ENCODE measurements at regions not wholly inside any gene's neighbourhood (a gene's known extent, or its start where the extent isn't known, plus 50 kb on each side); places are given as distances from the start of the nearest gene placed in this dataset.
"Not testable (repeated sequence)": the region's sequence is repeated elsewhere in the genome, so short reads cannot be mapped to it uniquely, and the experiment has no call there.

GRCh38 chr18:59801576-59801975, 98.2 kb upstream of the PMAIP1 start:
- DNase-seq (ENCODE audit: low read depth, low spot score) = no peak

- DNase-seq (ENCODE audit: low read depth, low spot score) = no peak
Observed at GRCh38 chr18:59800897-59801296, 98.9 kb upstream of the PMAIP1 start.

- no peak for DNase-seq (ENCODE audit: low read depth, low spot score)
Observed at GRCh38 chr18:59799383-59800015, 100.3 kb upstream of the PMAIP1 start.

GRCh38 chr18:59795882-59796281, 98.7 kb upstream of the CCBE1 start:
- no peak for DNase-seq (ENCODE audit: low read depth, low spot score)

- DNase-seq (ENCODE audit: low read depth, low spot score) = no peak
Observed at GRCh38 chr18:59792353-59792752, 95.1 kb upstream of the CCBE1 start.

GRCh38 chr18:59790346-59790936, 93.2 kb upstream of the CCBE1 start:
- DNase-seq (ENCODE audit: low read depth, low spot score) = not testable (repeated sequence)

- no peak for DNase-seq (ENCODE audit: low read depth, low spot score)
Observed at GRCh38 chr18:59788791-59789106, 91.5 kb upstream of the CCBE1 start.

GRCh38 chr18:59787998-59788790, 91.0 kb upstream of the CCBE1 start:
- DNase-seq (ENCODE audit: low read depth, low spot score) = no peak

- DNase-seq (ENCODE audit: low read depth, low spot score) = no peak
Observed at GRCh38 chr18:59784694-59785093, 87.5 kb upstream of the CCBE1 start.

- DNase-seq (ENCODE audit: low read depth, low spot score) = no peak
Observed at GRCh38 chr18:59783138-59783537, 85.9 kb upstream of the CCBE1 start.

- DNase-seq (ENCODE audit: low read depth, low spot score) = no peak
Observed at GRCh38 chr18:59779979-59780378, 82.8 kb upstream of the CCBE1 start.

GRCh38 chr18:59778434-59778833, 81.2 kb upstream of the CCBE1 start:
- DNase-seq (ENCODE audit: low read depth, low spot score) = no peak

GRCh38 chr18:59777636-59778035, 80.4 kb upstream of the CCBE1 start:
- DNase-seq (ENCODE audit: low read depth, low spot score) = no peak

GRCh38 chr18:59769129-59769865, 72.1 kb upstream of the CCBE1 start:
- no peak for DNase-seq (ENCODE audit: low read depth, low spot score)

- DNase-seq (ENCODE audit: low read depth, low spot score) = no peak
Observed at GRCh38 chr18:59768409-59768808, 71.2 kb upstream of the CCBE1 start.

GRCh38 chr18:59767732-59768131, 70.5 kb upstream of the CCBE1 start:
- DNase-seq (ENCODE audit: low read depth, low spot score) = no peak

- no peak for DNase-seq (ENCODE audit: low read depth, low spot score)
Observed at GRCh38 chr18:59765343-59765742, 68.1 kb upstream of the CCBE1 start.

GRCh38 chr18:59764281-59764680, 67.1 kb upstream of the CCBE1 start:
- DNase-seq (ENCODE audit: low read depth, low spot score) = no peak

GRCh38 chr18:59763541-59764136, 66.4 kb upstream of the CCBE1 start:
- DNase-seq (ENCODE audit: low read depth, low spot score) = no peak

- no peak for DNase-seq (ENCODE audit: low read depth, low spot score)
Observed at GRCh38 chr18:59760619-59761600, 63.7 kb upstream of the CCBE1 start.

- DNase-seq (ENCODE audit: low read depth, low spot score) = no peak
Observed at GRCh38 chr18:59760212-59760611, 63.0 kb upstream of the CCBE1 start.
